Colon (tissue), 2 donors: ENCODE measurements at regions not wholly inside any gene's neighbourhood (a gene's known extent, or its start where the extent isn't known, plus 50 kb on each side); places are given as distances from the start of the nearest gene placed in this dataset.

Experiments
- FAIRE-seq: peaks from 2 replicates; lab custom pipeline; 2012; peaks lifted over from hg19 to GRCh38; lab: Jason Lieb, UNC
- donor health status: control.
- donor health status: control.

DNA sequence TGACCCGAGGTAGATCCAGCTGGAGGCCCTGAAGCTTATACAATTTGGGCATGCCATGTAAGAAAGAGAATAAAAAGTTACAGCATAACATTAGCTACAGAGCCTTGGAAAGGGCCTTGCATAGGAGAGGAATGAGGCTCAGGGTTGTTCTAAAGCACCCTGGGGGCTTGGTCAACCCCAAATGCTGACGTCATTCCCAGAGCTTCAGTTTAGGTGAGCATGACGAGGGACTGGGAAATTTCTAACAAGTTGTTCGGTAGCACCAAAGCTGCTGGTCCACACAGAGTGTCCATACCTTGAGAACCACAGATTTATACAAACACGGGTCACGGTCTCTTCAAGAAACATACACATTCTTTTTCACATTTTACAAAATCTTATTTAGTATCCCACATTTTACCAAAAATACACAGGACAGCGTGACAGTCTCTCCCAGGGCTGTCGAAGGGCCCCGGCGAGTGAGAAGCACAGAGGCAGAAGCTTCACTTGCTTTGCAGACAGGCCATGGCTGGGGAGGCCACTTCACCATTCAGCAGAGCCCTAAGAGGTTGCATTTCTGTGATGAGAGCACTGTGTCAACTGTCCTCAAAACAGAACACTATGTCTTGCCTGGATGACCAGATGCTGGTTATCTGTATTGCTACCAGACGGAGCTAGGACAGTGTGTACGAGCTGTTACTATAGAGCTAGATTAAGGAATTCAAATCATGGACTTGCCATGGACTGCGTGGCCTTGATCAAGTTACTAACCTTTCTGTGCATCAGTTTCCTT is 68.2 kb upstream of the ARRDC4 start:
- FAIRE-seq, result no peak

DNA sequence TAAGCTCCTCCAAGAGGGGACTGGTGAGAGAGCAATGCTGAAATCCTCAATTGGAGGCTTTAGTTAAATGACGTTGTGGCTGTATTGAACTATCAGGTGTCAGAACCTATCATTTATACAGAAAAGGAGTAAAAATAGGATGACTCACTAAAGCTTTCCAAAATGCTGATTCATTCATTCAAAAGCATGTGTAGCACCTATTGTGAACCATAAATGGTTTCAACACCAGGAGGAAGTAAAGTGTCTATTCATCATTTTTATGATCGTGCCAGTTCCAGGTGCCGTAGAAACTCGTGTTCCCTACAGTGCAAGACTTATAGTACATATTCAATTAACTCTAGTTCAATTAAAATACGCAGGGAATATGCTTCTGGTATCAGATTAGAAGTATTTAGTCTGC is 66.5 kb upstream of the ARRDC4 start:
- no peak for FAIRE-seq

DNA sequence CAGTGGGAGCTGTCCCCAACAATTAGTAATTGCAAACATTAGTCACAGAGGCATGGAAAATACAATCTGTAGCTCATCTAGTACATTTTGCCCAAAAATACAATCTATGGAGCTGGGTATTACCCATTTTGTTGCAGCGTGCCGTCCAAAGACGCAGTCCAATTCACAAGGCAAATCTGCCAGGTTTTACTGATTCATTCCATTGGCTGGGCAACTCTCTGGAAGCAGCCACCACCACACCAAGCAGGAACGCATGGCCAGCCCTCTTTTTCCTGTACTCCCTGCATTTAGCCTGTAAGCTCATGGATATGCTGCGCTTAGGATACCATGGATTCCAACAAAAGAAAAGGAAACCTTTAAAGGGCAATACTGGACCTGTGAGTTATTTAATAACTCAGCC is 60.5 kb upstream of the ARRDC4 start:
- FAIRE-seq, result no peak

DNA sequence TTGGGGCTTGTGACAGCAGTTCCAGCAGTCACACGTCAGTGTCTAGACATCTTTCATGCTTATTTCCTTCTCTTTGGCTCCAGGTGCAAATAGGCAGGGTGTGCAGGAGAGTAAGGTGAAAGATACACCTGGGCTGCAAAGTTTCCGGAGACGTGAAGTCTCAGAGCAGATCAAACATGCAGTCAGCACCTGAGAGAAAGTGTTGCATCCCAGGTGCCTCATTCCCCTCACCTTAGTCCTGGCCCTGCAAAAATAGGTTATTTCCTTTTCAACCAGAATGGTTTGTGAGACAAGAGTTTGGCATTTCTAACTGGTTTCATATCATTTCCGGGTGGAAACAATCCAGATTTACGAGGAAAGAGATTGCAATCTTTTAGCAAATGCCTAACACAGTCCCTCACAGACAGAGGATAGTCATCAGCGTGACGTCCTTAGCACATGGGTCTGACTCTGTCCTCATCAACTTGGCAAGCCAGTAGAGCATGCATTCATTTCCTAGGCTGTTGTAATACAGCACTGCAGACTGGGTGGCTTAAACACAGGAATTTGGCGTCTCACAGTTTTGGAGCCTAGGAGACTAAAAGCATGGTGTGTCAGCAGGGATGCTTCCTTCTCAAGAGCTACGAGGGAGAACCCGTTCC is 58.2 kb upstream of the ARRDC4 start:
- FAIRE-seq, result no peak

DNA sequence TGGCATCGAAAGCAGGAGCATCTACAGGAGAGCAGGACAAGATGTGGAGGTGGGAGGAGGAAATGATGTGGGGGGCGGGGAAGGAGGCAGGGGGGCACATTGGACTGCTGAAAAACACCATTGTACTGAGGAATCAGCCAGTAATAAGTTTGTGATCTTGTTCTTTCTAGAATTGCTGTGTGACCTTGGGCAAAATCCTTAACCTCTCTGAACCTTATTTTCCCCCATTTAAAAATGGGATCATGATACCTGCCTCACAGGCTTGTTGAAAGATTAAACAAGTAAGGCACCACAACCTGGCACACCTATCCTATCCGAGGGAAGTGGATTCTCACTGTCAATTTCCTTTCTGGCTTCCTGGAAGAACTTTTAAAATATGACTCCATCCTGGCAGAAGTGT is 56.9 kb upstream of the ARRDC4 start:
- FAIRE-seq, result no peak

DNA sequence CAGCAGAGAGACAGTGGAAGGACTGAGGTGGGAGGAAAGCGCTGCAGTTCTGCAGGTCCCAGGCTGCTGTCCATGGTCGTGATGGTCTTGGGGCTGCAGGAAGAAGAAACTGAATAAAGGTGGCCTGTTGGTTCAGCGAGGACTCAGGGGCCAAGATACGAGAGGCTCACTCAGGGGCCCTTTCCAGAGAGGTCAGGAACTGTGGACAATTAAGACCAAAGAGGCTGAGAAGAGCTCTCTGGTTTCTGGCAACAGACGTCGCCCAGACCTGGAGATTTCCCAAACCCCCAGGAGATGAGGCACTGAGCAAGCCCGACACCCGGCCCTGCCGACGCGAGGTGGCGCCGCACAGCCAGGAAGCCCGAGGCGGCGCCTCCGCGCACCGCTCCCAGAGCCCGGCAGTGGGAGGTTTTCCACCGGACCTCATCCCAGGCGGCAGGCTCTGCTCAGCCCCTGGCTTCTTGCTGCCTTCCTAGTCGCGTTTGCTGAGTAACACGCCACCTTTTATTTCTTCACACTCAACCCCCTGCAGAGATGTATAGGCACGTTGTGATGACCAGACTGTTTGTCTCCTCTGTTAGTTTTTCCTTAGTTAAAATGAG is 56.4 kb upstream of the ARRDC4 start:
- no peak for FAIRE-seq

DNA sequence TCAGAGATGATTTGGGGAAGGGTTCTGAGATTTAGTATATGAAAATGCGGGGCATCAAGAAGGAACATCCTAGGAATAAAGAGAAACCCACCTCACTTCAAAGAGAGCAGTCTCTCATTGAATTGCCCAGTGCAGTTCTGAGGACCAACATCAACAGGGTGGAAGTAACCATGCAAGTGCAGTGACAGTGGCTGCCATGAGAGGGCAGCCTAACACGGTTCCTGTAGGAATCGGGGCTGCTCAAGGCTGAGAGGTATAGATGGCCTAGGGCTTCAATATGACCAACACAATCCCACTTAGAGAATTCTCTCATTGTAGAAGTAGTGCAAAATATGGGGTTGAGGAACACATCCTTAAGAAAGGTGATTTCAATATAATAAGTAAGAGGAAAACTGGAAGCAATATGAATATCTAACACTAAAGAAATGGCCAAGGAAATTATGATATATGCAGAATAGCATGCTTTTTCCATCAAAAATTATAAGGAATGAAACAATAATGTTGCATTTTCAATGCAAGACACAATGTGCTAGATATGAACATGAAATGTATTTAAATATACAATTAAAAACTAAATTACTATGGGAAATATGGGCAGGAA is 51.1 kb upstream of the ARRDC4 start:
- FAIRE-seq, result no peak
